H1 (cell line): ENCODE measurements at regions not wholly inside any gene's neighbourhood (a gene's known extent, or its start where the extent isn't known, plus 50 kb on each side); places are given as distances from the start of the nearest gene placed in this dataset.

Experiments used
- CTCF ChIA-PET: fragments of 300-600 bp; sonication (Branson Sonifier 250); formaldehyde crosslinking; loops from one replicate; lab custom pipeline; 2021; ENCODE audit not compliant: partially characterized antibody; lab: Charles Lee
- POLR2A ChIA-PET: fragments of 300-600 bp; sonication (Branson Sonifier 250); formaldehyde crosslinking; loops from one replicate; lab custom pipeline; 2021; ENCODE audit warnings: inconsistent platforms; ENCODE audit not compliant: partially characterized antibody; lab: Charles Lee
- DNase-seq, 2 experiments: peaks; one replicate each; pipeline versions ENCODE4 v3.0.0 to v3.0.0-alpha.2; 2010 to 2022; ENCODE audit warnings: low spot score in 2 of 2, low read depth in 1 of 2, mixed read lengths in 1 of 2
- FAIRE-seq: peaks from 2 replicates; lab custom pipeline; 2011; peaks lifted over from hg19 to GRCh38; lab: Jason Lieb, UNC
- H2AFZ ChIP-seq: 2 replicates; pipeline ENCODE4 v1.8.1; 2012; ENCODE audit warnings: low read length, inconsistent platforms
- H2AK5ac ChIP-seq: 2 replicates; pipeline ENCODE4 v1.6.1; 2013; ENCODE audit warnings: low read depth, low read length
- H2BK120ac ChIP-seq: replicated peaks from 2 replicates; pipeline ENCODE3; 2013; ENCODE audit warnings: low read depth, low read length, inconsistent platforms
- H2BK12ac ChIP-seq: 2 replicates; pipeline ENCODE4 v1.6.1; 2013; ENCODE audit warnings: low read depth, low read length
- H2BK15ac ChIP-seq: 2 replicates; pipeline ENCODE4 v1.6.1; 2013; ENCODE audit warnings: low read length
- H2BK20ac ChIP-seq: 2 replicates; pipeline ENCODE4 v1.6.1; 2013; ENCODE audit warnings: low read length
- H2BK5ac ChIP-seq: 2 replicates; pipeline ENCODE4 v1.6.1; 2013; ENCODE audit warnings: low read depth, low read length
- H3K14ac ChIP-seq: 2 replicates; pipeline ENCODE4 v1.6.1; 2013; ENCODE audit warnings: inconsistent platforms; ENCODE audit not compliant: insufficient read length
- H3K18ac ChIP-seq: 2 replicates; pipeline ENCODE4 v1.6.1; 2013; ENCODE audit warnings: low read length; ENCODE audit errors: extremely low read depth
- H3K23ac ChIP-seq: 2 replicates; pipeline ENCODE4 v1.6.1; 2013; ENCODE audit warnings: inconsistent platforms; ENCODE audit not compliant: insufficient read length
- H3K23me2 ChIP-seq: 2 replicates; pipeline ENCODE4 v1.6.1; 2013; ENCODE audit warnings: low read depth, low read length
- H3K27ac ChIP-seq: 2 replicates; pipeline ENCODE4 v1.6.1; 2011; ENCODE audit warnings: low read depth, low read length, inconsistent platforms
- H3K27me3 ChIP-seq, 4 experiments: replicated peaks in 1 of 4; 1 replicate in 1 of 4; 2 replicates in 3 of 4; pipeline versions ENCODE4 v1.6.1 to v1.8.1; 2011 to 2013; ENCODE audit warnings: low read length in 3 of 4, mild to moderate bottlenecking in 3 of 4, inconsistent platforms in 2 of 4, mixed read lengths in 2 of 4, moderate library complexity in 1 of 4; ENCODE audit not compliant: control insufficient read depth in 3 of 4, insufficient read depth in 3 of 4; ENCODE audit errors: extremely low read depth in 1 of 4
- H3K36me3 ChIP-seq, 4 experiments: 2 replicates each; pipeline versions ENCODE4 v1.6.1 to v1.8.1; 2011 to 2013; ENCODE audit warnings: mild to moderate bottlenecking in 4 of 4, low read length in 3 of 4, moderate library complexity in 2 of 4, control low read depth in 1 of 4, inconsistent platforms in 1 of 4; ENCODE audit not compliant: insufficient read depth in 4 of 4, control insufficient read depth in 2 of 4
- H3K4ac ChIP-seq: replicated peaks from 2 replicates; pipeline ENCODE3; 2013; ENCODE audit warnings: low read length, low read depth, mixed read lengths, inconsistent platforms; ENCODE audit not compliant: insufficient read length
- H3K4me1 ChIP-seq, 4 experiments: replicated peaks in 1 of 4; 1 replicate in 1 of 4; 2 replicates in 3 of 4; pipeline versions ENCODE4 v1.6.1 to v1.8.1; 2011 to 2013; ENCODE audit warnings: low read length in 3 of 4, inconsistent platforms in 2 of 4, mixed read lengths in 1 of 4; ENCODE audit not compliant: insufficient read depth in 4 of 4, control insufficient read depth in 3 of 4
- H3K4me2 ChIP-seq, 2 experiments: 2 replicates each; pipeline versions ENCODE4 v1.6.1 to v1.8.1; 2011 to 2013; ENCODE audit warnings: low read depth in 2 of 2, low read length in 2 of 2, control low read depth in 1 of 2, inconsistent platforms in 1 of 2, mild to moderate bottlenecking in 1 of 2; ENCODE audit not compliant: insufficient read depth in 1 of 2
- H3K4me3 ChIP-seq, 4 experiments: fragments of 200-600, 300-600 bp in 1 of 4; sonication (generic), shearing (Covaris generic), sonication (Bioruptor Twin) in 1 of 4; 2 replicates each; pipeline versions ENCODE4 v1.5.1 to v1.8.1; 2011 to 2016; ENCODE audit warnings: low read length in 4 of 4, low read depth in 3 of 4, control low read depth in 2 of 4, inconsistent platforms in 2 of 4, mild to moderate bottlenecking in 2 of 4, mixed read lengths in 1 of 4, moderate library complexity in 1 of 4; ENCODE audit not compliant: insufficient read depth in 2 of 4; ENCODE audit errors: extremely low read depth in 1 of 4
- H3K56ac ChIP-seq: replicated peaks from 2 replicates; pipeline ENCODE3; 2013; ENCODE audit warnings: low read depth, mild to moderate bottlenecking, mixed read lengths, low read length, inconsistent platforms; ENCODE audit not compliant: insufficient read length
- H3K79me1 ChIP-seq: 2 replicates; pipeline ENCODE4 v1.6.1; 2013; ENCODE audit warnings: low read depth, low read length, control low read depth
- H3K79me2 ChIP-seq, 2 experiments: 2 replicates each; pipeline versions ENCODE4 v1.6.1 to v1.8.1; 2012 to 2013; ENCODE audit warnings: low read length in 2 of 2, mild to moderate bottlenecking in 2 of 2, inconsistent platforms in 1 of 2; ENCODE audit not compliant: insufficient read depth in 2 of 2, control insufficient read depth in 1 of 2
- H3K9ac ChIP-seq, 4 experiments: replicated peaks in 1 of 4; 1 replicate in 1 of 4; 2 replicates in 3 of 4; pipeline versions ENCODE4 v1.6.1 to v1.8.1; 2011 to 2013; ENCODE audit warnings: low read depth in 3 of 4, low read length in 3 of 4, control low read depth in 2 of 4, mild to moderate bottlenecking in 2 of 4, moderate library complexity in 2 of 4, inconsistent platforms in 1 of 4; ENCODE audit errors: extremely low read depth in 1 of 4
- H3K9me3 ChIP-seq, 2 experiments: 2 replicates each; pipeline versions ENCODE4 v1.6.1 to v1.8.1; 2012 to 2013; ENCODE audit warnings: mild to moderate bottlenecking in 2 of 2, moderate library complexity in 2 of 2, control low read depth in 1 of 2, inconsistent platforms in 1 of 2, low read depth in 1 of 2, low read length in 1 of 2, mixed read lengths in 1 of 2; ENCODE audit not compliant: insufficient read depth in 2 of 2
- H4K20me1 ChIP-seq, 2 experiments: replicated peaks in 1 of 2; 2 replicates each; pipeline versions ENCODE3 to v1.8.1; 2011 to 2013; ENCODE audit warnings: inconsistent platforms in 2 of 2, low read length in 2 of 2, mild to moderate bottlenecking in 1 of 2; ENCODE audit not compliant: insufficient read depth in 2 of 2, control insufficient read depth in 1 of 2
- H4K5ac ChIP-seq: 2 replicates; pipeline ENCODE4 v1.6.1; 2013; ENCODE audit warnings: low read length, low read depth, mixed read lengths, inconsistent platforms; ENCODE audit not compliant: insufficient read length
- H4K8ac ChIP-seq: 2 replicates; pipeline ENCODE4 v1.8.0; 2013; ENCODE audit warnings: mild to moderate bottlenecking, moderate library complexity, low read length, inconsistent platforms; ENCODE audit not compliant: insufficient read depth; ENCODE audit errors: extremely low read depth
- H4K91ac ChIP-seq: replicated peaks from 2 replicates; pipeline ENCODE3; 2013; ENCODE audit warnings: low read length, mixed read lengths, inconsistent platforms; ENCODE audit not compliant: insufficient read length
- KDM1A ChIP-seq: fragments of 200-600, 300-600 bp; sonication (generic); IDR thresholded peaks from 2 replicates; pipeline ENCODE4 v1.7.1; 2016; ENCODE audit warnings: mild to moderate bottlenecking, low read length, borderline replicate concordance
- POLR2A ChIP-seq, 2 experiments: IDR thresholded peaks; 1 replicate in 1 of 2; 2 replicates in 1 of 2; pipeline ENCODE4 v1.6.1; 2011; ENCODE audit warnings: low read depth in 2 of 2, low read length in 2 of 2, mild to moderate bottlenecking in 2 of 2; ENCODE audit errors: control extremely low read depth in 1 of 2
- WGBS, 2 experiments: shearing (Covaris generic) in 1 of 2; methylation state at CpG; one replicate each; pipeline versions ENCODE4 v1.1.6 to v1.1.7; 2013 to 2015; ENCODE audit warnings: low lambda C conversion rate in 2 of 2, mixed read lengths in 2 of 2, inconsistent platforms in 1 of 2, low coverage in 1 of 2, missing lambda C conversion rate in 1 of 2; ENCODE audit not compliant: insufficient replicate concordance in 2 of 2, insufficient coverage in 1 of 2, insufficient read length in 1 of 2; ENCODE audit errors: extremely low coverage in 1 of 2, missing lambda C conversion rate in 1 of 2; 5-methylcytosine and 5-hydroxymethylcytosine counted together

GRCh38 chr3:132785292-132785691 lies 63.1 kb upstream of the NPHP3 start:
- Histone ChIP-seq H3K18ac (no peak overlapping the region), H3K56ac (no peak overlapping the region), H3K9ac (no peak overlapping the region), H3K79me2 (no peaks in the 10 kb centered on the region), H2BK15ac (no peak overlapping the region), H3K4me2 (no peak overlapping the region), H4K8ac (no peak overlapping the region), H3K36me3 (no peaks in the 10 kb centered on the region), H2BK120ac (no peak overlapping the region), H2BK20ac (no peak overlapping the region), H2BK5ac (no peak overlapping the region), H3K79me1 (no peaks in the 10 kb centered on the region), H3K4ac (no peak overlapping the region), H3K23ac (no peak overlapping the region), H3K4me3 (no peak overlapping the region), H2AFZ (no peak overlapping the region), H4K20me1 (no peaks in the 10 kb centered on the region), H3K4me1 (peaks cover 0 to 6% (median 5%) of the 10 kb centered on the region in 4 experiments; a peak in 4 of 7 replicates), H4K5ac (no peak overlapping the region), H3K27ac (no peak overlapping the region), H3K9me3 (no peaks in the 10 kb centered on the region), H3K27me3 (no peaks in the 10 kb centered on the region), H2BK12ac (no peak overlapping the region), H2AK5ac (no peak overlapping the region), H3K23me2 (no peaks in the 10 kb centered on the region), H4K91ac (no peak overlapping the region), H3K14ac (no peak overlapping the region)
- TF ChIP-seq POLR2A (IDR thresholded peaks at IDR 0.05; ENCODE audit: control extremely low read depth in 1 of 2, low read depth in 2 of 2, low read length in 2 of 2) (no peak), KDM1A (no peak)
- no peak for DNase-seq
- 87% methylated on average over 3 of the region's 3 CpGs; no CpG with 5 or more reads in 1 of the 2 experiments for WGBS, 2 experiments
- no peak for FAIRE-seq
- ChIA-PET POLR2A (no interaction called here), CTCF (no interaction called here)
